ENCODE measurements at regions not wholly inside any gene's neighbourhood (a gene's known extent, or its start where the extent isn't known, plus 50 kb on each side); places are given as distances from the start of the nearest gene placed in this dataset.
"Not testable (repeated sequence)": the region's sequence is repeated elsewhere in the genome, so short reads cannot be mapped to it uniquely, and the experiment has no call there.

- no peak for DNase-seq
Observed at GRCh38 chr4:188383180-188383579, 243.9 kb downstream of the TRIML1 start.

GRCh38 chr4:188387179-188387791, 248.0 kb downstream of the TRIML1 start:
- DNase-seq: no peak

GRCh38 chr4:188391349-188391748, 252.1 kb downstream of the TRIML1 start:
- DNase-seq: not testable (repeated sequence)

GRCh38 chr4:188396037-188396436, 256.8 kb downstream of the TRIML1 start:
- no peak for DNase-seq

GRCh38 chr4:188399834-188400233, 260.6 kb downstream of the TRIML1 start:
- DNase-seq: no peak

GRCh38 chr4:188400451-188400850, 261.2 kb downstream of the TRIML1 start:
- no peak for DNase-seq

GRCh38 chr4:188403272-188403671, 264.0 kb downstream of the TRIML1 start:
- no peak for DNase-seq

GRCh38 chr4:188405071-188405835, 266.0 kb downstream of the TRIML1 start:
- DNase-seq: not testable (repeated sequence)

- DNase-seq: no peak
Observed at GRCh38 chr4:188408244-188409030, 269.2 kb downstream of the TRIML1 start.

- DNase-seq: no peak
Observed at GRCh38 chr4:188409851-188410250, 270.6 kb downstream of the TRIML1 start.

GRCh38 chr4:188411805-188412204, 272.6 kb downstream of the TRIML1 start:
- DNase-seq: no peak

- DNase-seq: no peak
Observed at GRCh38 chr4:188412499-188412898, 273.3 kb downstream of the TRIML1 start.

- no peak for DNase-seq
Observed at GRCh38 chr4:188414441-188414840, 275.2 kb downstream of the TRIML1 start.

GRCh38 chr4:188417181-188417580, 277.9 kb downstream of the TRIML1 start:
- DNase-seq: no peak

- DNase-seq: no peak
Observed at GRCh38 chr4:188423039-188423438, 283.8 kb downstream of the TRIML1 start.

- no peak for DNase-seq
Observed at GRCh38 chr4:188428935-188429334, 289.7 kb downstream of the TRIML1 start.

GRCh38 chr4:188429965-188430364, 290.7 kb downstream of the TRIML1 start:
- no peak for DNase-seq

GRCh38 chr4:188430384-188430783, 291.1 kb downstream of the TRIML1 start:
- no peak for DNase-seq

GRCh38 chr4:188432328-188432727, 293.1 kb downstream of the TRIML1 start:
- DNase-seq: no peak

- no peak for DNase-seq
Observed at GRCh38 chr4:188433741-188434315, 294.6 kb downstream of the TRIML1 start.

GRCh38 chr4:188434643-188435042, 295.4 kb downstream of the TRIML1 start:
- DNase-seq: no peak

- DNase-seq: no peak
Observed at GRCh38 chr4:188435381-188435780, 296.1 kb downstream of the TRIML1 start.

- no peak for DNase-seq
Observed at GRCh38 chr4:188437535-188437934, 298.3 kb downstream of the TRIML1 start.

All from CD4-positive, alpha-beta T cell treated with Interleukin-15 for 1 hour (primary cell).